ENCODE measurements at regions not wholly inside any gene's neighbourhood (a gene's known extent, or its start where the extent isn't known, plus 50 kb on each side); places are given as distances from the start of the nearest gene placed in this dataset.

DNA sequence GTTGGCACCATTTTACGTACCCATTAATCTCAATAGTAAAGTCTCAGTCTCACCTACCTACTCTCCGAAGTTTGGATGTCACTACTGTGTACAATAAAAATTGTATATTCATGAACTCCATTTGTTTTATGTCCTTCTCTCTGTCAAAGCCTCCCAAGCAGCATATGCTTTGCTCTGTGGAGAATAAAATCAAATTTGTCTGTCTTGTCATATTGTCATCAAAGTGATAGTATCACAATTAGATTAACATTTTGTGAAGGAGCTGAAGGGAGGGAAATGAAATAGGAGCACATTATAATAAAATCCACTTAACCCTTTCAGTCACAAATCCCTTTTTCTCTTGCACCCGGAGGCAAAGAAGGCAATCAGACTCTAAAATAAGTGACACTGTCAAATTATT lies 177.1 kb upstream of the RRP15 start:
- TF ChIP-seq CTCF (IDR thresholded peaks at IDR 0.05; ENCODE audit: low read depth, low read length), result no peak
- DNase-seq (ENCODE audit: extremely low read depth, low read depth), result no peak

- DNase-seq (ENCODE audit: extremely low read depth, low read depth), result no peak
- TF ChIP-seq CTCF (IDR thresholded peaks at IDR 0.05; ENCODE audit: low read depth, low read length), result no peak
Measured at GRCh38 chr1:218112862-218113261, 172.2 kb upstream of the RRP15 start.

DNA sequence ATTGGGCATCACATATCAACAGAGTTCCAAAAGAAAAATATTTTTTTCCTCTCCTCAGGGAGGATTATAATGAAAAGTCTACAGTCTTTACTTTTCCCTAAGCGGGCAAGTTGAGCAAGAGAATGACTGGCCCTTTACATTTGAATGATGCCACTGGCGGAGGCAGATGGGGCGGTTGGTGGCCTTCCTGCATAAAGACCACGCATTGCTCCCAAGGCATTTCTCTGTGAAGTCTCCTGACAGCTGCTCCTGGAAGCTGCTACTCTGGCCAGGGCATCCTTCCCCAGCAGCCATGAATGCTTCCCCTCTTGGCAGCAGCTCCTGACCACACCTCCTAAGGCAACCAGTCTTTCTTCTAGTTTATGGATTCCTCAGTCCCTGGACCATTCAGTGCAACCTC lies 161.1 kb upstream of the RRP15 start:
- TF ChIP-seq CTCF (IDR thresholded peaks at IDR 0.05; ENCODE audit: low read depth, low read length), result no peak
- no peak for DNase-seq (ENCODE audit: extremely low read depth, low read depth)

GRCh38 chr1:218135371-218135770 lies 149.7 kb upstream of the RRP15 start:
- TF ChIP-seq CTCF (IDR thresholded peaks at IDR 0.05; ENCODE audit: low read depth, low read length), result no peak
- DNase-seq (ENCODE audit: extremely low read depth, low read depth), result no peak

DNA sequence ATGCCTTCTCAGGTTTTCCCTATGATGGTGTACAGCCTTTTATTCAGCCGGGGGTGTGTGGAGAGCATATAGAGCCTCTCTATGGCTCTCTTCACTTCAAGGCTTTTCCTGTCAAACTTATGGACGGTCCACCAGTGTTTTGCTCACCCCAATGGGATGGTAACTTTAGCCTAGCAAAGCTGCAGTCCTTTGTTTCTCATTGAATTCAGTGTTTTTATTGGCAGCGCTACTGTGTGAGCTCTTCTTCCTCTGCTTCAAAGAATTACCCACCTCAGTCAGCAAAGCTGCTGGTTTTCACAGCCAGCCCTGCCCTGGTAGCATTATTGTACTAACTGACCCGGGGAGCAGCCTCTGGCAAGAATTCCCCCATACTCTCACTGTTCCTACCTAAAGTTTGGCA lies 145.3 kb upstream of the RRP15 start:
- DNase-seq (ENCODE audit: extremely low read depth, low read depth), result no peak
- no peak for TF ChIP-seq CTCF (IDR thresholded peaks at IDR 0.05; ENCODE audit: low read depth, low read length)

- no peak for TF ChIP-seq CTCF (IDR thresholded peaks at IDR 0.05; ENCODE audit: low read depth, low read length)
- no peak for DNase-seq (ENCODE audit: extremely low read depth, low read depth)
Measured at GRCh38 chr1:218156595-218156994, 128.5 kb upstream of the RRP15 start.

GRCh38 chr1:218163371-218163770 lies 121.7 kb upstream of the RRP15 start:
- no peak for TF ChIP-seq CTCF (IDR thresholded peaks at IDR 0.05; ENCODE audit: low read depth, low read length)
- DNase-seq (ENCODE audit: extremely low read depth, low read depth), result no peak
